ENCODE measurements at regions not wholly inside any gene's neighbourhood (a gene's known extent, or its start where the extent isn't known, plus 50 kb on each side); places are given as distances from the start of the nearest gene placed in this dataset.

GRCh38 chr3:150274372-150274771 lies 133.7 kb upstream of the TSC22D2 start:
- TF ChIP-seq CTCF (conservative IDR thresholded peaks at IDR 0.05) = no peak
- no peak for TF ChIP-seq ZFX (IDR thresholded peaks at IDR 0.05)

Measured in C4-2B (cell line).